ENCODE measurements at regions not wholly inside any gene's neighbourhood (a gene's known extent, or its start where the extent isn't known, plus 50 kb on each side); places are given as distances from the start of the nearest gene placed in this dataset.

DNA sequence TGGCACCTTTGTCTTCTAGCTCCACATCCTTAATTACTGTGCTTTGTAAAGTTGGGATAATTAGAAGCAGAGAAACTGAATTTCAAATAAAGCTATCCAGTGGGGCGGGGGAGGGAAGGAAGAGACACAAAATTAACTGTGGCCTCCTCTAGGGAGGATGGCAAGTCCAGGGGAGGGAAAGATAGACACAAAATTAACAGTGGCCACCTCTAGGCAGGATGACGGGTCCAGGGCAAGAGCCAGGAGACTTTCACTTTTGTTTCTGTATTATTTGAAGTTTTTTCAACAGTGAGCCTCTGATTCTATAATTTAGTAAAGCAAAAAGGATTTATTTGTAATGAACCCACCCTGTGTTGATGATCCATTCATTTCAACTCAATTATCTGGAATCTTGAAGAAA lies 335.9 kb downstream of the MSX2 start:
- WGBS, 2 experiments (ENCODE audit: low coverage in 1 of 2, low lambda C conversion rate in 2 of 2, missing lambda C conversion rate in 2 of 2), result 0 to 6% methylated on average over 2 of the region's 2 CpGs
- H3K9me3 ChIP-seq (ENCODE audit: low read depth), result no peaks in the 10 kb centered on the region
- TF ChIP-seq EZH2phosphoT487 (IDR thresholded peaks at IDR 0.05; ENCODE audit: insufficient read depth, low read depth) (no peak), EZH2 (IDR thresholded peaks at IDR 0.05; ENCODE audit: insufficient read depth, poor library complexity, severe bottlenecking) (no peak)
- no peaks in the 10 kb centered on the region for H3K27me3 ChIP-seq (replicated peaks; ENCODE audit: insufficient read depth)
- no peak overlapping the region for H3K4me2 ChIP-seq (ENCODE audit: unreplicated experiment)
- H3K27ac ChIP-seq, result no peak overlapping the region
- H4K20me1 ChIP-seq (ENCODE audit: insufficient read depth), result no peaks in the 10 kb centered on the region
- no peak overlapping the region; the same call in 1 of the 2 replicates for H2AFZ ChIP-seq
- H3F3A ChIP-seq (ENCODE audit: insufficient read depth), result no peaks in the 10 kb centered on the region
- in situ Hi-C loops (cut with MboI), result no loop called here
- no peaks in the 10 kb centered on the region for H3K4me1 ChIP-seq (ENCODE audit: insufficient read depth)
- no peaks in the 10 kb centered on the region for H3K36me3 ChIP-seq (ENCODE audit: low read depth)
- no peak overlapping the region for H3K9ac ChIP-seq
- H3K9me2 ChIP-seq (ENCODE audit: insufficient read depth), result no peaks in the 10 kb centered on the region
- H3K4me3 ChIP-seq, result no peak overlapping the region
- DNase-seq, result no peak
- H3K79me2 ChIP-seq (ENCODE audit: insufficient read depth), result no peaks in the 10 kb centered on the region

DNA sequence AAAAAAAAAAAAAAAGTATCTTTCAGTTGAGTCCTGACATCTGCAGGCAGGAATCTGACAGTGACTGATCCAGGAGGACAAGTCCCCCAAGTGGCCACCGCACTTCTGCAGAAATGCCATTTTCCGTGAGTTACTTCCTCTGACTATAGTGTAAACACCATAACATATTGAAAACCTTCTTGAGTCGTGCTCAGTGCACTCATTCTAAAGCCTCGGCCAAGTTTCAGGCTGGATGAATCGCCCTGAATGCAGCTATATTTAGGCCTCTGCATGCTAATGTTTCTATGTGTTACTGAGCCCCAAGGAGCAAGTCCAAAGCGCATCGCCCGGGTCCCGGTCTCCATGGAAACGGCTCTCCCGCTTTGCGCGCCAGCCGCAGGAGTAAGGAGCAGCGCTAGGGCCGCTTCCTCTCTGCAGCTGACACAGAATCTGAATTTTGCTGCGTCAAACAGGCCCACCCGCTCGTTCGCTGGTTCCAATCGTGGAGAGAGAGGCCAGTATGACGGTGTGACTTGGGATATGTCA lies 335.4 kb downstream of the MSX2 start:
- H3K9ac ChIP-seq, result no peak overlapping the region
- H3K9me2 ChIP-seq (ENCODE audit: insufficient read depth), result no peaks in the 10 kb centered on the region
- TF ChIP-seq EZH2 (IDR thresholded peaks at IDR 0.05; ENCODE audit: insufficient read depth, poor library complexity, severe bottlenecking), result no peak
- TF ChIP-seq EZH2phosphoT487 (IDR thresholded peaks at IDR 0.05; ENCODE audit: insufficient read depth, low read depth), result no peak
- no peaks in the 10 kb centered on the region for H3K9me3 ChIP-seq (ENCODE audit: low read depth)
- in situ Hi-C loops (cut with MboI), result no loop called here
- no peak overlapping the region for H3K4me2 ChIP-seq (ENCODE audit: unreplicated experiment)
- no peak overlapping the region; the same call in 1 of the 2 replicates for H2AFZ ChIP-seq
- no peak overlapping the region for H3K4me3 ChIP-seq
- WGBS, 2 experiments (ENCODE audit: low coverage in 1 of 2, low lambda C conversion rate in 2 of 2, missing lambda C conversion rate in 2 of 2), result 2 to 3% methylated on average over 22 of the region's 22 CpGs
- H3K27me3 ChIP-seq (replicated peaks; ENCODE audit: insufficient read depth), result no peaks in the 10 kb centered on the region
- peak; percentile 6 for DNase-seq
- H3K4me1 ChIP-seq (ENCODE audit: insufficient read depth), result no peaks in the 10 kb centered on the region
- no peaks in the 10 kb centered on the region for H3F3A ChIP-seq (ENCODE audit: insufficient read depth)
- no peak overlapping the region for H3K27ac ChIP-seq
- H3K79me2 ChIP-seq (ENCODE audit: insufficient read depth), result no peaks in the 10 kb centered on the region
- H4K20me1 ChIP-seq (ENCODE audit: insufficient read depth), result no peaks in the 10 kb centered on the region
- no peaks in the 10 kb centered on the region for H3K36me3 ChIP-seq (ENCODE audit: low read depth)

DNA sequence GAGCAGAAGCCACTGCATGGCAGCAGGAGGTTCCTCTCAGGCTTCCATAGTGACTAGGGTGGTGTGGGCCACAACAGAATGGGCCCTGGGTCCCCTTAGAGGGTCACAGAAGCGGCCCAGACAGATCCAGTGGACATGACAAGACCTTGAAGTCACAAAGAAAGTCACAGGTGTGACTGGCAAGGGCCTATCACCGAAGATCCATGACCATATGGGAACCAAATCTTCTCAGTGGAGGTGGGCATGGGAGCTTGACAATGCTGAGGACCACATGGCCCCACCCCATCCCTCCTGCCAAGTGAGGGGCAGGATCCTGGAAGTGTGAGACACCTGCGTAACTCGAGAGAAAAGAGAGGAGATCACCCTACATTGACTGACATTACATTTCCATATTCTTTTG lies 332.4 kb downstream of the MSX2 start:
- TF ChIP-seq EZH2phosphoT487 (IDR thresholded peaks at IDR 0.05; ENCODE audit: insufficient read depth, low read depth) (no peak), EZH2 (IDR thresholded peaks at IDR 0.05; ENCODE audit: insufficient read depth, poor library complexity, severe bottlenecking) (no peak)
- Histone ChIP-seq H2AFZ (no peak overlapping the region), H3K9me3 (ENCODE audit: low read depth) (no peaks in the 10 kb centered on the region), H3K9me2 (ENCODE audit: insufficient read depth) (no peaks in the 10 kb centered on the region), H3K27me3 (replicated peaks; ENCODE audit: insufficient read depth) (no peaks in the 10 kb centered on the region), H3K79me2 (ENCODE audit: insufficient read depth) (no peaks in the 10 kb centered on the region), H3K4me2 (ENCODE audit: unreplicated experiment) (no peak overlapping the region), H3K27ac (no peak overlapping the region), H3K4me3 (no peak overlapping the region), H3F3A (ENCODE audit: insufficient read depth) (no peaks in the 10 kb centered on the region), H3K4me1 (ENCODE audit: insufficient read depth) (no peaks in the 10 kb centered on the region), H3K9ac (no peak overlapping the region), H3K36me3 (ENCODE audit: low read depth) (no peaks in the 10 kb centered on the region), H4K20me1 (ENCODE audit: insufficient read depth) (no peaks in the 10 kb centered on the region)
- in situ Hi-C loops (cut with MboI), result no loop called here
- no peak for DNase-seq
- 25 to 26% methylated on average over 4 of the region's 4 CpGs for WGBS, 2 experiments (ENCODE audit: low coverage in 1 of 2, low lambda C conversion rate in 2 of 2, missing lambda C conversion rate in 2 of 2)

DNA sequence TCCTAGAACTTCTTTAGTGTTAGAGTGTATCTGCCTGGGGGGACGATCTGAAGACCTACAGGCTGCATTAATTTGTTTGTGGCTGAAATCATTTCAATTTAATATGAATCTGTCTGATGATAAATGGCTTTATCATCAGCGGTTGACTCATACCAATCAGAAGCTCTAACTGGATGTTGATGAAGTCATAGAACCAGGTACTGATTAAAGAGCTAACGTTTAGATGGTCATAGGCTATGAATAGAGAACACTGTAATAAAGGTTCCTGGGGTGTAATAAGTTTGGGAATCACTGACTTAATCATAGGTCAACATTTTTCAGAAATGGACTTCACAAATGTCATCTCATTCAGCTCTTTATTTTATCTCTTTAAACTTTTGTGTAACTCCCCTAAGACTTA lies 329.9 kb downstream of the MSX2 start:
- H3K79me2 ChIP-seq (ENCODE audit: insufficient read depth), result no peaks in the 10 kb centered on the region
- H3K4me1 ChIP-seq (ENCODE audit: insufficient read depth), result no peaks in the 10 kb centered on the region
- H3K27ac ChIP-seq, result no peak overlapping the region
- H3K36me3 ChIP-seq (ENCODE audit: low read depth), result no peaks in the 10 kb centered on the region
- TF ChIP-seq EZH2 (IDR thresholded peaks at IDR 0.05; ENCODE audit: insufficient read depth, poor library complexity, severe bottlenecking) (no peak), EZH2phosphoT487 (IDR thresholded peaks at IDR 0.05; ENCODE audit: insufficient read depth, low read depth) (no peak)
- H3K9me3 ChIP-seq (ENCODE audit: low read depth), result no peaks in the 10 kb centered on the region
- in situ Hi-C loops (cut with MboI), result no loop called here
- H2AFZ ChIP-seq, result no peak overlapping the region
- no peak overlapping the region for H3K4me2 ChIP-seq (ENCODE audit: unreplicated experiment)
- WGBS, 2 experiments (ENCODE audit: low coverage in 1 of 2, low lambda C conversion rate in 2 of 2, missing lambda C conversion rate in 2 of 2), result 9 to 12% methylated on average over 3 of the region's 3 CpGs
- no peaks in the 10 kb centered on the region for H3K9me2 ChIP-seq (ENCODE audit: insufficient read depth)
- H3K27me3 ChIP-seq (replicated peaks; ENCODE audit: insufficient read depth), result no peaks in the 10 kb centered on the region
- DNase-seq, result no peak
- H3F3A ChIP-seq (ENCODE audit: insufficient read depth), result no peaks in the 10 kb centered on the region
- no peak overlapping the region for H3K4me3 ChIP-seq
- H4K20me1 ChIP-seq (ENCODE audit: insufficient read depth), result no peaks in the 10 kb centered on the region
- no peak overlapping the region for H3K9ac ChIP-seq

DNA sequence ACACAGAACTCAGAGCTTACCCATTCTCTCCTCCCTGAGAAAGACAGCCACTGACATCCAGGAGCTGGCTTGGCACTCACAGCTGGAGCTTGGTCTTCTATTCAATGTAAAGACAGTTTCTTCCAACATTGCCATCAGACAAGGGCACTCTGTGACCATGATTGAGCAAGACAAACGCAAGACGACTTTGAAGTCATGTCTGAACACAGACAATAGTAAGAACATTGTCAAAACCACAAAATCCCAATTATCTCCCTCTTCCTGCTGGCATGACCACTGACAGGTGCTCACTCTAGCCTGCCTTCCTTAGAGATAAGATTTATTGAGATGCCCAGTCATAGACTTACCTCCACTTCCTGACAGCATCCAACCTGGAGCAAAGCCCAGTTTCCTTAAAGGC lies 328.0 kb downstream of the MSX2 start:
- no peaks in the 10 kb centered on the region for H3K9me3 ChIP-seq (ENCODE audit: low read depth)
- H3K27ac ChIP-seq, result no peak overlapping the region
- H3K4me3 ChIP-seq, result no peak overlapping the region
- H3K27me3 ChIP-seq (replicated peaks; ENCODE audit: insufficient read depth), result no peaks in the 10 kb centered on the region
- H3K9me2 ChIP-seq (ENCODE audit: insufficient read depth), result no peaks in the 10 kb centered on the region
- no peak for DNase-seq
- no peaks in the 10 kb centered on the region for H3F3A ChIP-seq (ENCODE audit: insufficient read depth)
- no peak overlapping the region for H3K9ac ChIP-seq
- in situ Hi-C loops (cut with MboI), result no loop called here
- no peaks in the 10 kb centered on the region for H3K79me2 ChIP-seq (ENCODE audit: insufficient read depth)
- no peaks in the 10 kb centered on the region for H4K20me1 ChIP-seq (ENCODE audit: insufficient read depth)
- no peak overlapping the region for H3K4me2 ChIP-seq (ENCODE audit: unreplicated experiment)
- no peaks in the 10 kb centered on the region for H3K36me3 ChIP-seq (ENCODE audit: low read depth)
- 8 to 26% methylated on average over 2 of the region's 2 CpGs for WGBS, 2 experiments (ENCODE audit: low coverage in 1 of 2, low lambda C conversion rate in 2 of 2, missing lambda C conversion rate in 2 of 2)
- H3K4me1 ChIP-seq (ENCODE audit: insufficient read depth), result no peaks in the 10 kb centered on the region
- TF ChIP-seq EZH2phosphoT487 (IDR thresholded peaks at IDR 0.05; ENCODE audit: insufficient read depth, low read depth) (no peak), EZH2 (IDR thresholded peaks at IDR 0.05; ENCODE audit: insufficient read depth, poor library complexity, severe bottlenecking) (no peak)
- no peak overlapping the region for H2AFZ ChIP-seq
